ENCODE measurements at regions not wholly inside any gene's neighbourhood (a gene's known extent, or its start where the extent isn't known, plus 50 kb on each side); places are given as distances from the start of the nearest gene placed in this dataset.

DNA sequence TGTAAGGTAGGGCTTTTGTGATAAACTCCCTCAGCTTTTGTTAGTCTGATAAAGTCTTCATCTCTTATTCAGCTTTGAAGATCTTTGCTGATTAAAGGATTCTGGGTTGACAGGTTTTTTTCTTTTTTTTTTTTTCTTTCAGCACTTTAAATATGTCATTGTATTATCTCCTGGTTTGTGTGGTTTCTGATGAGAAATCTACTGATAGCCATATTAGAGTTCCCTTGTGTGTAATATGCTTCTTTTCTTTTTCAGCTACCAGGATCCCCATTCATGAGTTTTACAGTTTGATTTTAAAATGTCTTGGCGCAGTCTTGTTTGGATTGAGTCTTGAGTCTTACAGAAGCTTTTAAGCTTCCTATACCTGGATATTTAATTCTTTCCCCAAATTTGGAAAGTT lies 504.5 kb downstream of the TLL1 start:
- TF ChIP-seq CTCF (IDR thresholded peaks at IDR 0.05; ENCODE audit: insufficient read depth, low read length): no peak
- TF ChIP-seq GABPA (IDR thresholded peaks at IDR 0.05; ENCODE audit: low read depth): no peak
- TF ChIP-seq POLR2AphosphoS5 (IDR thresholded peaks at IDR 0.05; ENCODE audit: low read depth): no peak

All from HL-60 (cell line).